Urinary bladder (tissue), 3 donors: ENCODE measurements at regions not wholly inside any gene's neighbourhood (a gene's known extent, or its start where the extent isn't known, plus 50 kb on each side); places are given as distances from the start of the nearest gene placed in this dataset.

ENCODE experiments used
- DNase-seq: peaks from one replicate; pipeline ENCODE4 v3.0.0-alpha.2; 2015; ENCODE audit errors: extremely low spot score
- H3K27ac ChIP-seq: one replicate; pipeline ENCODE4 v1.5.1; 2013; ENCODE audit warnings: low read depth, mild to moderate bottlenecking, moderate library complexity
- H3K36me3 ChIP-seq: one replicate; pipeline ENCODE4 v1.6.1; 2013; ENCODE audit warnings: mild to moderate bottlenecking, moderate library complexity; ENCODE audit not compliant: insufficient read depth
- H3K4me1 ChIP-seq: one replicate; pipeline ENCODE4 v1.6.1; 2013; ENCODE audit warnings: mild to moderate bottlenecking, moderate library complexity; ENCODE audit not compliant: insufficient read depth
- H3K4me3 ChIP-seq: one replicate; pipeline ENCODE4 v1.5.1; 2013; ENCODE audit warnings: low read depth, low read length
- WGBS: extraction: QIAGEN DNeasy Blood & Tissue Kit; methylation state at CpG from one replicate; pipeline ENCODE4 v1.1.7; 2013; 5-methylcytosine and 5-hydroxymethylcytosine counted together
- donor health status: healthy with polysubstance abuse.
- donor health status: healthy.

DNA sequence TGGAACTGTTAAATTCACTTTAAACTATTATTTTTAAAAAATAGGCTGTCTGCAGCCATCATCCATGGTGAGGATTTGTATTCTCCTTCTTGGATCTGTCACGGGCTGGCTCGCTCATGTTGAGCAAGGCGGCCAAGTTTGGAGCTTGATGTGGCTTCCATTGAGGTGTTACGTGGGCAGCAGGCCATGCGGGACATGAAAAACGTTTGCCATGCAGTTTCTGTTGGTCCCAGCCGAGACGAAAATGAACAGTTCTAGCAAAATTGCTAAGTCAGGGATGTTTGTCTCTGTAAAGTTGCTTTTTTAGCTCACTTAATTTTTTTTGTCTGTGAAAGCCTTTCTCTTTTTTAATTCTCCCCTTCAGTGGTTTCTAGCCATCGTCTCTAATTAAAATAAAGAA is 70.2 kb upstream of the MGAT5 start:
- no peaks in the 10 kb centered on the region for H3K36me3 ChIP-seq
- H3K4me3 ChIP-seq: no peak overlapping the region
- WGBS: 91% methylated on average over 9 of the region's 9 CpGs
- no peaks in the 10 kb centered on the region for H3K4me1 ChIP-seq
- H3K27ac ChIP-seq: no peak overlapping the region
- no peak for DNase-seq

DNA sequence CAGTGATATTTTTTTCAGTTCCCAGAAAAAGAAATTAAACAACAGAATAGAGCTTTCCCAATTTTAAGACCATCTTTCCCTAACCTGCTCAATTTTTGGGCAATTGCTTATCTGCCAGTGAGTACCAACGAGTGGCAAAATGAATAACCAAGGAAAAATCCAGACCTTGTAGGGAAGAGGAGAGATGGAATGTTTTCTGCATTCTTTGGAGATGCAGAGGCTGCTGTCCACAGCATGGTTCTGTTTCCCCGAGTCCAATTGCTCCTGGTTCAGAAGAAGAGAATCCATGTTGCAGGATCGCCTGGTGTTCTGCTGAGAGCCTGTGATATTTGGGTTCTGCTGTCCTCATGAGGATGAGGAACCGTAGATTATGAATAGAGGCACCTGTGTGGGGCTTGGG is 68.2 kb upstream of the MGAT5 start:
- DNase-seq: no peak
- H3K36me3 ChIP-seq: no peaks in the 10 kb centered on the region
- H3K27ac ChIP-seq: no peak overlapping the region
- H3K4me3 ChIP-seq: no peak overlapping the region
- H3K4me1 ChIP-seq: no peaks in the 10 kb centered on the region
- WGBS: 97% methylated on average over 4 of the region's 4 CpGs

DNA sequence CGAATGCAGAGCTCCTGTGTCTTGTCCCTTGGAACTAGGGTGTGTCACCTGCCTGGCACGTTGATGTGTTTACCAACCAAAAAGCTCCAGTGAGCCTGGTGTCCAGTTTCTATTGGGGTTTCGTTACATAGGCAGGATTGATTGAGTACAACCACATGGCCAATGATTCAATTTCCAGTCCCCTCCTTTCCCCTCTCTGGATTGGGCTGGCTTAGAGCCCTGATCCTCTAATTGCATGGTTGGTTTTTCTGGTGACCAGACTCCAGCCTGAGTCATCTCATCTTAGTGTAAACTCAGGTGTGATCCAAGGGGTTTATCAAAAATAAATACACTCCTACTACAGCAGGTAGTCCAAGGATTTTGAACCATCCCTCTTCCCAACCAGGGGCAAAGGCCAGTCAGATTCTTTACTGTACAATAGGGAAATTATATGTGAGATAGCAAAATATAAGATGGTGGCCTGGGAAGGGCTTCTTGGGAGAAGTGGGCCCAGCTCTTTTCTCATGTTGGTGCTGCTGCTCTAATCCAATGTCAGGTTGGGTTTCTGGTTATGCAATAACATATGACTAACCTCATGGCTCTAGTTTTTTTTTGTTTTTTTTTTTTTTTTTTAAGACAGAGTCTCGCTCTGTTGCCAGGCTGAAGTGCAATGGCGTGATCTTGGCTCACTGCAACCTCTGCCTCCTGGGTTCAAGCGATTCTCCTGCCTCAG is 64.7 kb upstream of the MGAT5 start:
- Histone ChIP-seq H3K27ac (no peak overlapping the region), H3K4me1 (no peaks in the 10 kb centered on the region), H3K36me3 (no peaks in the 10 kb centered on the region), H3K4me3 (no peak overlapping the region)
- DNase-seq: no peak
- WGBS: 92% methylated on average over 6 of the region's 6 CpGs

DNA sequence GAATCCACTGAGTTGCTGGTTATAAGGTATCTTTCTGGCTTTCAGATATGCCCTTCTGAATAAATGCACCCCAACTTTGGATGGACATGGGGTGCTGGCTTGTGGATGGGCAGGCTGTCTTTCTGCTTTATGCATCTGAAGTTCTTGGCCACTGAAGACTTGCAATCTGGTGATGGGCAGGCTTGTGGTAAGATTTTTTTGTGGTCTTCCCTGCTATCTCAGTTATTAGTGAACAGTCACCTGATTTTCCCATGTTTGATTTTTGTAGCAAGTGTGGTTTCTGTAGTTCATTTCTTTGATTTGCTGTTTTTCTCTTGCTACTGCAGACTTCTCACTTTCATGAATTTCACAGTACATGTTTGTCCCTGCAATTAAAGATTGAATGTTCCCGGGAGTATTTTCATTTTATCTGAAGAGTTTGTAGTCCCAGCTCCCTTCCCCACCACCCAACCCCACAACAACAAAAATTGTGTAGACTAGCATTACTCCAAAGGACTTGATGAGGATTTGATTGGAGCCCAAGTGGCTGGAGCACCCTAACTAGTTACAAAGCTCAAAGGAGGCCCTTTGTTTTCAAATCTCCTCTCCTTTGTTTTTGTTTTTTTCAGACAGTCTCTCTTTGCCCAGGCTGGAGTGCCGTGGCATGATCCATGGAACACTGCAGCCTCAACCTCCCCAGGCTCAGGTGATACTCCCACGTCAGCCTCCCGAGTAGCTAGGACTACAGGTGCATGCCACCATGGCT is 63.6 kb upstream of the MGAT5 start:
- no peak for DNase-seq
- WGBS: 93% methylated on average over 4 of the region's 4 CpGs
- H3K36me3 ChIP-seq: no peaks in the 10 kb centered on the region
- H3K27ac ChIP-seq: no peak overlapping the region
- no peak overlapping the region for H3K4me3 ChIP-seq
- H3K4me1 ChIP-seq: no peaks in the 10 kb centered on the region

DNA sequence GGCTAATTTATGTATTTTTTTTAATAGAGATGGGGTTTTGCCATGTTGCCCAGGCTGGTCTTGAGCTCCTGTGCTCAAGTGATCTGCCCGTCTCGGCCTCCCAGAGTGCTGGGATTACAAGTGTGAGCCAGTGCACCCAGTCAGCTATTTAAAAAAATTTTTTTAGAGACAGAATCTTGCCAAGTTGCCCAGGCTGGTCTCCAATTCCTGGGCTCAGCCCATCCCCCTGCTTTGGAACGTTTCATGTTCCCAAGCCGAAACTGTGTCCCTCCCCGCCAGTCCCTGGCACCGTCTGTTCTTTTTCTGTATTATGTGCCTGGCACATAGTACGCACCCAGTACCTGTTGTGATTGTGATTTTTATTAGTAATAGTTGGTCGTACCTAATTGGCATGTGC is 63.1 kb upstream of the MGAT5 start:
- H3K36me3 ChIP-seq: no peaks in the 10 kb centered on the region
- H3K4me1 ChIP-seq: no peaks in the 10 kb centered on the region
- DNase-seq: no peak
- no peak overlapping the region for H3K4me3 ChIP-seq
- WGBS: 90% methylated on average over 8 of the region's 8 CpGs
- H3K27ac ChIP-seq: no peak overlapping the region

DNA sequence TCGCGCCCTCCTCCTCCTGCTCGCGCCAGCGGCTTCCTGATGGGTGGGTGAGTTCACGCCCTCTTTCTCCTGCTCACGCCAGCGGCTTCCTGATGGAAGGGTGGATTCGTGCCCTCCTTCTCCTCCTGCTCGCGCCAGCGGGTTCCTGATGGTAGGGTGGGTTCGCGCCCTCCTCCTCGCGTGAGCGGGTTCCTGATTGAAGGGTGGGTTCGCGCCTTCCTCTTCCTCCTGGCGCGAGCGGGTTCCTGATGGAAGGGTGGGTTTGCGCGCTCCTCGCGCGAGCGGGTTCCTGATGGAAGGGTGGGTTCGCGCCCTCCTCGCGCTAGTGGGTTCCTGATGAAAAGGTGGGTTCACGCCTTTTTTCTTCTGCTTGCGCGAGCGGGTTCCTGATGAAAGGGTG is 62.0 kb upstream of the MGAT5 start:
- Histone ChIP-seq H3K36me3 (no peaks in the 10 kb centered on the region), H3K27ac (no peak overlapping the region), H3K4me1 (no peaks in the 10 kb centered on the region), H3K4me3 (no peak overlapping the region)
- 98% methylated on average over 36 of the region's 36 CpGs for WGBS
- DNase-seq: no peak

DNA sequence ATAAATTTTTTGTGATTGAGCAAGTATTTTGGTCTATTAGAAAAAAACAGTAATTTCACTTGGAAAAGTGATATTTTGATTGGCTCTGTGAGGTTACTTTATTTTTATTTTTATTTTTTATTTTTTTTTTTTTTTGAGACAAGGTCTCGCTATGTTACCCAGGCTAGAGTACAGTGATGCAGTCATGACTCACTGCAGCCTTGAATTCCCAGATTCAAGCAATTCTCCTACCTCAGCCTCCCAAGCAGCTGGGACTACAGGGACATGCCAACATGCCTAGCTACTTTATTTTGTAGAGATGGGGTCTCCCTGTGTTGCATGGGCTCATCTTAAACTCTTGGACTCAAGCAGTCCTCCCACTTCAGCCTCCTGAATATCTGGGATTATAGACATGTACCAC is 60.9 kb upstream of the MGAT5 start:
- no peak overlapping the region for H3K27ac ChIP-seq
- no peaks in the 10 kb centered on the region for H3K36me3 ChIP-seq
- DNase-seq: no peak
- H3K4me3 ChIP-seq: no peak overlapping the region
- no peaks in the 10 kb centered on the region for H3K4me1 ChIP-seq
- 93% methylated on average over 1 of the region's 1 CpG for WGBS

DNA sequence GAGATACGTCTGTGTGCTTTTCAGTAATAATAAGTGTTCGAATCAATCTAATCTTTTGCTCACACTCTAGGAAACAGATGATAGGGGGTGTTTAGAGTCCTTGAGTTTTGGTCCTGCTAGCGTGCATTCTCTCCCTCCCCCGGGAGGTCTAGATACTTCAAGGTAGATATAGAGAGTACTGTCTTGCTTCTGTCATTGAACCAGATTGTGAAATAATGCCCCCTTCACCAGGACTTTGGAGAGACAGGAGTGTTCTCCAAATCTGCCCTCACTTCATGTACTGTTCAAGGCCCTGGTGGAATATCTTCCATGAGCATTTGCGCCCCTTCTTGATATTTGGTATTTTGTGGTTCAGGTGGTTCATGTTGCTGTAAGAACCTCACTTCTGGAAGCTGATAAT is 59.4 kb upstream of the MGAT5 start:
- H3K4me3 ChIP-seq: no peak overlapping the region
- WGBS: 94% methylated on average over 5 of the region's 5 CpGs
- peaks cover 1% of the 10 kb centered on the region for H3K4me1 ChIP-seq
- DNase-seq: no peak
- no peak overlapping the region for H3K27ac ChIP-seq
- H3K36me3 ChIP-seq: no peaks in the 10 kb centered on the region

DNA sequence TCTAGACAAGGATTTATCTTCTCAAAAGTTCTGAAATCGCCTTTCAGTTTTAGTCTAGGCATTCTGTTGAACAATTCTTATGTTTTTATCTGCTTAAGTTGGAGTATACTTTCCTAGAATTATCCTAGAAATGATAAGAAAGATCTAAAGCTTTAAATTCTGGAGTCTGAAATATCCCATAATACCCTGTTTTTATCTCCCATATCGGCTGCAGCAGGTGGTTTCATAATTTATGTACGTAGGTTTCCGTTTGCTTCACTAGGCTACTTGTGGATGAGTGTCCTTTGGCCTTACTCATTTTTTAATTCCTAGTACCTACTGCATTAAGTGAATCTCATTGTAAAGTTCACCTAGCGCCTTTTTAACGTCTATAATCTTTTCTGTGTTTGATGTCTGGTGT is 58.5 kb upstream of the MGAT5 start:
- Histone ChIP-seq H3K36me3 (no peaks in the 10 kb centered on the region), H3K4me3 (no peak overlapping the region), H3K4me1 (peaks cover 1% of the 10 kb centered on the region), H3K27ac (no peak overlapping the region)
- no peak for DNase-seq
- 88% methylated on average over 6 of the region's 6 CpGs for WGBS

DNA sequence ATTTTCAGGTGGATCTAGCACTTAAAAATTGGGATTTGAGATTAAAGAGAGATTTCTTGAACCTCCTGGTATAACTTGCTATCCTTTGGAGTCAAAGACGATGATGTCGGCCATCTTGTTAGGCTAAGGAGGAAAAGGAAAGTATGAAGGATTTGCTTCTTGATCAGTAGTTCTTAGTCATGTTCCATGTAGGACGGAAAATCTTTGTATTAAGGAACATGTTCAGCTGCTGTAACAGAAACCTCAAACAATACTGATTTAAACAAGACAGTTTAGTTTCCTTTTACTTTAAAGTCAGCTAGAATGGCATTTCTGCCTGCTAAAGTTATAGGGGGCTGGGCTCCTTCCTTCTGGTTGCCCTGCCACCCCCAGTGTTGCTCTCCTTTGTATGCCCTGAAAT is 56.4 kb upstream of the MGAT5 start:
- DNase-seq: no peak
- 96% methylated on average over 3 of the region's 3 CpGs for WGBS
- H3K4me3 ChIP-seq: no peak overlapping the region
- no peak overlapping the region for H3K27ac ChIP-seq
- no peaks in the 10 kb centered on the region for H3K36me3 ChIP-seq
- peaks cover 3% of the 10 kb centered on the region for H3K4me1 ChIP-seq

DNA sequence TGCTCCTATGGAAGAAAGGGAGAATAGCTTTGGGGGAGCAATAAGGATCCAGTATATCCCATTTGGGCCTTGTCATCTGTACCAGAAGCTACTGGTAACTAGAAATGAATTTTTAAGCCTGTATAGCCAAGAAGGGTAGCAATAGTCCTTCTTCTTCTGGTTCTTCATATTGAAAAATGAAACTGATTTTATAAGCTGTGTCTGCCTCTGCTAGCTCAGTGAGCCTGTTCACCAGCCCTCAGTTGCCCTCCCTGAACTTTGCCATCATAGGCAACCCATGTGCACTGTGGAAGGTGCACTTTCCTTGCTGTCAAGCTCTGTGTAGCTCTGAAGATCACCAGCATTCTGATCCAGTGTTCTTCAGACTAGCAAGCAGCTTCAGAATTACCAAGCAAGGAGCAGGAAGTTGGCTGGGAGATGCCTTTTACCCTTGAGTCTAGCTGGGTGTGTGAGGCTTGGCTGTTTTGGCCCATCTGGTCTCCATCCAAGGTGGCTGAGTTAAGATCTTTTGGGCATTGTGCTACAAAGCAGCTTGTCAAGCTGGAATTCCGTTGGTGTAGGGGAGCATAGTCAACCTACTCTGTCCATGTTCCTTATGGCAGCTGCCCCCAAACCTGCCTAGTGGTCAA is 55.8 kb upstream of the MGAT5 start:
- H3K27ac ChIP-seq: no peak overlapping the region
- no peak for DNase-seq
- 70% methylated on average over 1 of the region's 1 CpG for WGBS
- H3K36me3 ChIP-seq: no peaks in the 10 kb centered on the region
- H3K4me3 ChIP-seq: no peak overlapping the region
- peaks cover 3% of the 10 kb centered on the region for H3K4me1 ChIP-seq

DNA sequence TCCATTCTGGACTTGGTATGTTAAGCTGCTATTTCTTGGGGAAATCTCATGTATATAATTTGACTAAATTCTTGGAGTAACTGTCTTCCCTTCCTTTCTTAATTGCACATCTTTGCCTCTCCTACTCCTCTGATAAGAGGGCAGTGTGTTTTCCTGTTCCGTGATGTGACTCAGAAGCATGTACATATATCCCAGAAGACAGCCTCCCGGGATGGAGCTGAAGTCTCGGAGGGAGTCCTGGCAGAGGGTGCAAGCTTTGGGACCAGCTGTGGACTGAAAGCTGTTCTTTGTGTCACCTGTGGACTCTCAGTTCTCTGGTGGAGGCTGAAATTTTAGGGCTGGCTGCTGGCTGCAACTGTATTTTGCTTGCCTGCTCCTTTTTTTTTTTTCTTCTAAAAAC is 54.7 kb upstream of the MGAT5 start:
- WGBS: 69% methylated on average over 3 of the region's 3 CpGs
- DNase-seq: no peak

DNA sequence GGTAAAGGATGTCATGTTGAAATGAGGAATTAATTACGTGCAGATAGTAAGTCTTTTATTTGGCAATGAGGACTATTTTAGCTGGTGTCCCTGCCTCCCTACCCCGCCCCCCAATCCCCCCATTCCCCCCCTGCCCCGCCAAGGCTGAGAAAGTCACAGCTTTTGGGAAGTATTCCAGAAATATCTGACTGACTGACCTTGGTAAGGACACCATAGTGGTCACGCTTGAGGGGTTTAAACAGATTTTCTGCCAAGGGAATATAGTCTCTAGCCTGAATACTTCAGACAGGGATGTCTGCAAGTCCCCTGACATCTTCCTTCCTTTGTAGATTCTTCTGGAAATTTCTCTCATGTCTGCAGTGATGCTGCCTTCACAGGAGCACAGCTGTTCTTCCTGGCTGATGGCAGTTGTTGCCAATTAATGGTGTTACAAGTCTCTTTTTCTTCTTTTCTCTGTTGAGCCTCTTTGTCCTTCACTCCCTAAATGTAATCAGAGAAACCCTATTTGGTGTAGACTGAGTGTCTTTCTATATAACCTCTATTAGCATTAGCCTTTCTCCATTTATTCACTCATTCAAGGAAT is 53.7 kb upstream of the MGAT5 start:
- DNase-seq: no peak
- peaks cover 3% of the 10 kb centered on the region for H3K4me1 ChIP-seq
- 80% methylated on average over 4 of the region's 4 CpGs for WGBS
- no peak overlapping the region for H3K4me3 ChIP-seq
- no peaks in the 10 kb centered on the region for H3K36me3 ChIP-seq
- H3K27ac ChIP-seq: no peak overlapping the region

More for the DNA sequence above, 54.7 kb upstream of the MGAT5 start:
- peaks cover 3% of the 10 kb centered on the region for H3K4me1 ChIP-seq
- no peaks in the 10 kb centered on the region for H3K36me3 ChIP-seq
- no peak overlapping the region for H3K27ac ChIP-seq
- H3K4me3 ChIP-seq: no peak overlapping the region

DNA sequence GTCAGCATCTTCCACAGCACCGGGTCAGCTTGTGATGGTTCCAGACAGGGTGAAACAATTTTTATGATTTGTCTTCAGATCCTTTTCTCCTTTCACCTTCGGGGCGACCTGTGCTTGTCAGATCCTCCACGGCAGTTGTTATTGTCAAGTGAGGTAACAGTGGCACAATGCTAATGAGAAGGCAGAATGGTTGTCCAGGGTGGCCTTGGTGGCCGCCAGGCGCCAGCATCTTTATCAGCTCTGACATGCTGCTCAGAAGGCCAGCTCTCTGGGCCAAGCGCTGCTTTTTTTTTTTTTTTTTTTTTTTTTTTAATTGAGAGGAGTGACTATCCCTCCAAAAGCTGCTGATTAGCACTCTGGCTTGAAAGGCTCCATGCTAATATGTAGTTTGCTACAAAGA is 52.3 kb upstream of the MGAT5 start:
- DNase-seq: no peak
- peaks cover 4% of the 10 kb centered on the region for H3K4me1 ChIP-seq
- WGBS: 94% methylated on average over 7 of the region's 7 CpGs

More for the DNA sequence above, 52.3 kb upstream of the MGAT5 start:
- H3K36me3 ChIP-seq: no peaks in the 10 kb centered on the region
- H3K4me3 ChIP-seq: no peak overlapping the region
- no peak overlapping the region for H3K27ac ChIP-seq
